ENCODE measurements at regions not wholly inside any gene's neighbourhood (a gene's known extent, or its start where the extent isn't known, plus 50 kb on each side); places are given as distances from the start of the nearest gene placed in this dataset.
A peak's percentile ranks its signal among the peaks of the same experiment; 100 is the strongest.
"Not testable (repeated sequence)": the region's sequence is repeated elsewhere in the genome, so short reads cannot be mapped to it uniquely, and the experiment has no call there.

- WGBS, 4 donors, result 80 to 83% (median 83%) methylated on average over 6 of the region's 6 CpGs
- no peaks in the 10 kb centered on the region for H3K36me3 ChIP-seq
- no peak overlapping the region for H3K4me3 ChIP-seq
- H3K9me3 ChIP-seq, result no peaks in the 10 kb centered on the region
- no peak overlapping the region for H3K27ac ChIP-seq
- ATAC-seq (no peak), DNase-seq (no peak)
- H3K27me3 ChIP-seq, result no peaks in the 10 kb centered on the region
- no peaks in the 10 kb centered on the region for H3K4me1 ChIP-seq
- intact Hi-C loops (cut with DNase I), result no loop called here
- no peak for TF ChIP-seq CTCF (IDR thresholded peaks at IDR 0.05)
- no peak for TF ChIP-seq POLR2A (IDR thresholded peaks at IDR 0.05)
Measured at GRCh38 chr11:82041764-82042163, 691.9 kb downstream of the FAM181B start.

- intact Hi-C loops (cut with DNase I), result no loop called here
- Histone ChIP-seq H3K4me1 (no peaks in the 10 kb centered on the region), H3K4me3 (no peak overlapping the region), H3K27me3 (no peaks in the 10 kb centered on the region), H3K9me3 (no peaks in the 10 kb centered on the region), H3K36me3 (no peaks in the 10 kb centered on the region), H3K27ac (no peak overlapping the region)
- ATAC-seq, result no peak
- no peak for DNase-seq
- no peak for TF ChIP-seq POLR2A (IDR thresholded peaks at IDR 0.05)
- TF ChIP-seq CTCF (IDR thresholded peaks at IDR 0.05), result peak in 1 of 12 donors; percentile 3
- WGBS, 4 donors, result 50 to 61% (median 52%) methylated on average over 2 of the region's 2 CpGs
Measured at GRCh38 chr11:82038154-82038553, 695.5 kb downstream of the FAM181B start.

- intact Hi-C loops (cut with DNase I), result no loop called here
- Histone ChIP-seq H3K9me3 (no peaks in the 10 kb centered on the region), H3K36me3 (no peaks in the 10 kb centered on the region), H3K27ac (no peak overlapping the region), H3K4me3 (no peak overlapping the region), H3K4me1 (no peaks in the 10 kb centered on the region), H3K27me3 (no peaks in the 10 kb centered on the region)
- ATAC-seq (no peak), DNase-seq (no peak)
- 52 to 66% (median 60%) methylated on average over 1 of the region's 1 CpG for WGBS, 4 donors
- no peak for TF ChIP-seq POLR2A (IDR thresholded peaks at IDR 0.05)
- no peak for TF ChIP-seq CTCF (IDR thresholded peaks at IDR 0.05)
Measured at GRCh38 chr11:82034527-82034926, 699.1 kb downstream of the FAM181B start.

GRCh38 chr11:82027335-82027734 is 706.3 kb downstream of the FAM181B start:
- H3K4me3 ChIP-seq; ATAC-seq; H3K9me3 ChIP-seq; H3K27ac ChIP-seq; DNase-seq; H3K36me3 ChIP-seq; intact Hi-C loops (cut with DNase I); H3K27me3 ChIP-seq; H3K4me1 ChIP-seq: not testable (repeated sequence)
- 77 to 84% (median 82%) methylated on average over 9 of the region's 9 CpGs for WGBS, 4 donors

- Histone ChIP-seq H3K4me1 (no peaks in the 10 kb centered on the region), H3K27me3 (no peaks in the 10 kb centered on the region), H3K9me3 (no peaks in the 10 kb centered on the region), H3K36me3 (no peaks in the 10 kb centered on the region), H3K4me3 (no peak overlapping the region), H3K27ac (no peak overlapping the region)
- TF ChIP-seq CTCF (IDR thresholded peaks at IDR 0.05) (no peak), POLR2A (IDR thresholded peaks at IDR 0.05) (no peak)
- no peak for ATAC-seq
- intact Hi-C loops (cut with DNase I), result no loop called here
- WGBS, 4 donors, result 65 to 78% (median 69%) methylated on average over 1 of the region's 1 CpG
- DNase-seq, result no peak
Measured at GRCh38 chr11:82024760-82025159, 708.9 kb downstream of the FAM181B start.

Measured in heart left ventricle (tissue), 16 donors.